Natural killer cell (primary cell): ENCODE measurements at regions not wholly inside any gene's neighbourhood (a gene's known extent, or its start where the extent isn't known, plus 50 kb on each side); places are given as distances from the start of the nearest gene placed in this dataset.

ENCODE experiments used
- ATAC-seq, 3 donors: fragments of 150-1000 bp in 2 of 3; fragments of 200-7000 bp in 1 of 3; cut with Tn5 transposase; 1 replicate in 1 of 3; 2 replicates in 2 of 3; pipeline ENCODE4 v1.10.0; 2021; ENCODE audit warnings: mild to moderate bottlenecking in 2 of 3, moderate library complexity in 2 of 3
- DNase-seq, 2 donors: peaks; one replicate each; pipeline versions ENCODE4 v3.0.0 to v3.0.0-alpha.2; 2013 to 2021; ENCODE audit warnings: mixed read lengths in 1 of 2
- H3K27ac ChIP-seq: one replicate; pipeline ENCODE4 v1.5.1; 2013; ENCODE audit warnings: mild to moderate bottlenecking, low read length
- H3K27me3 ChIP-seq: one replicate; pipeline ENCODE4 v1.6.1; 2013; ENCODE audit warnings: low read length; ENCODE audit not compliant: control insufficient read depth, insufficient read depth
- H3K36me3 ChIP-seq: one replicate; pipeline ENCODE4 v1.6.1; 2013; ENCODE audit warnings: low read length; ENCODE audit not compliant: control insufficient read depth, insufficient read depth
- H3K4me1 ChIP-seq: one replicate; pipeline ENCODE4 v1.6.1; 2013; ENCODE audit warnings: low read length; ENCODE audit not compliant: control insufficient read depth, insufficient read depth
- H3K4me3 ChIP-seq: one replicate; pipeline ENCODE4 v1.5.1; 2013; ENCODE audit warnings: low read length
- H3K9me3 ChIP-seq: one replicate; pipeline ENCODE4 v1.6.1; 2013; ENCODE audit warnings: low read length; ENCODE audit not compliant: control insufficient read depth, insufficient read depth
- H3K27ac Mint-ChIP-seq, 2 donors: one replicate each; pipeline ENCODE4 v1.8.0; 2022; ENCODE audit warnings: mild to moderate bottlenecking in 2 of 2, mixed read lengths in 2 of 2, moderate library complexity in 1 of 2
- H3K27me3 Mint-ChIP-seq, 2 donors: one replicate each; pipeline ENCODE4 v1.8.0; 2022; ENCODE audit warnings: low read depth in 2 of 2, mixed read lengths in 2 of 2
- H3K36me3 Mint-ChIP-seq: one replicate; pipeline ENCODE4 v1.8.0; 2022; ENCODE audit warnings: mixed read lengths
- H3K4me1 Mint-ChIP-seq, 2 donors: one replicate each; pipeline ENCODE4 v1.8.0; 2022; ENCODE audit warnings: mixed read lengths in 2 of 2
- H3K4me3 Mint-ChIP-seq: one replicate; pipeline ENCODE4 v1.8.0; 2022; ENCODE audit warnings: mild to moderate bottlenecking, moderate library complexity, mixed read lengths
- H3K9me3 Mint-ChIP-seq, 2 donors: one replicate each; pipeline ENCODE4 v1.8.0; 2022; ENCODE audit warnings: mixed read lengths in 2 of 2
- CTCF ChIP-seq: fragments of 200-600 bp; IDR thresholded peaks from one replicate; pipeline ENCODE4 v1.8.0; 2022; ENCODE audit warnings: antibody characterized with exemption
- WGBS: methylation state at CpG from one replicate; pipeline ENCODE4 v1.1.7; 2013; ENCODE audit warnings: missing lambda C conversion rate; ENCODE audit not compliant: insufficient coverage; 5-methylcytosine and 5-hydroxymethylcytosine counted together
- intact Hi-C: fragments of 100-400 bp; cut with micrococcal nuclease; formaldehyde crosslinking; loops from one replicate; pipeline ENCODE4 v1.14.2; 2022

- Mint-ChIP-seq H3K4me1 (no peaks in the 10 kb centered on the region), H3K27me3 (no peaks in the 10 kb centered on the region)
Observed at GRCh38 chr7:13282377-13282980, 595.0 kb downstream of the ARL4A start.

DNA sequence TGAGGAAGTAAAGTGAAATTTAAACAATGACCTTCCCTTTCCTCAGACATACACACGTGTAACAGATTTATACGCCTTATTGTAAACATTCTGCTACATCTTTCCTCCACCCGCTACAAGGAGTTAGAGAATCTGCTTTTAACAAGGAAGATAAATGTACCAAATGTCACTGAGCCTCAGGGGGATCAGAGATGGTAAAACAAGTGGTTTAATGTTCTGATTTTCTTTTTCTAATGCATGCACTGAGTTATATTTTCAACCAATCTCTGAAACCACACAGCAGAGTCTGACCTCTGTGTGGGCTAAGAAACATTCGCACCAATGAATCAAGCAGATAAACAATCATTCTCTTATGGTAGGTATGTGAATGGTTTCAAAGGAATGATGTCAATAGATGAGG lies 599.5 kb downstream of the ARL4A start:
- no peak for TF ChIP-seq CTCF
- 100% methylated on average over 1 of the region's 4 CpGs for WGBS
- Mint-ChIP-seq H3K4me1 (no peaks in the 10 kb centered on the region), H3K27me3 (no peaks in the 10 kb centered on the region), H3K27ac (no peak overlapping the region), H3K36me3 (no peaks in the 10 kb centered on the region), H3K4me3 (no peak overlapping the region), H3K9me3 (no peaks in the 10 kb centered on the region)
- no peaks in the 10 kb centered on the region for H3K36me3 ChIP-seq
- H3K4me1 ChIP-seq = no peaks in the 10 kb centered on the region
- H3K9me3 ChIP-seq = no peaks in the 10 kb centered on the region
- DNase-seq (no peak), ATAC-seq (no peak)
- H3K4me3 ChIP-seq = no peak overlapping the region
- H3K27me3 ChIP-seq = no peaks in the 10 kb centered on the region
- no peak overlapping the region for H3K27ac ChIP-seq
- intact Hi-C loops = no loop called here

More at GRCh38 chr7:13282377-13282980, 595.0 kb downstream of the ARL4A start:
- H3K9me3 Mint-ChIP-seq = no peaks in the 10 kb centered on the region
- 89% methylated on average over 2 of the region's 3 CpGs for WGBS
- no peaks in the 10 kb centered on the region for H3K27me3 ChIP-seq
- H3K27ac Mint-ChIP-seq = no peak overlapping the region
- no peak overlapping the region for H3K27ac ChIP-seq
- no peak overlapping the region for H3K4me3 ChIP-seq
- DNase-seq = no peak
- H3K4me1 ChIP-seq = no peaks in the 10 kb centered on the region
- no peak for ATAC-seq
- no peak overlapping the region for H3K4me3 Mint-ChIP-seq
- TF ChIP-seq CTCF = no peak
- no peaks in the 10 kb centered on the region for H3K9me3 ChIP-seq
- no peaks in the 10 kb centered on the region for H3K36me3 Mint-ChIP-seq
- intact Hi-C loops = no loop called here
- H3K36me3 ChIP-seq = no peaks in the 10 kb centered on the region

- H3K4me3 Mint-ChIP-seq = no peak overlapping the region
- H3K9me3 ChIP-seq = no peaks in the 10 kb centered on the region
- H3K9me3 Mint-ChIP-seq = no peaks in the 10 kb centered on the region
- H3K27ac Mint-ChIP-seq = no peak overlapping the region
- H3K36me3 ChIP-seq = no peaks in the 10 kb centered on the region
- intact Hi-C loops = no loop called here
- no peak overlapping the region for H3K27ac ChIP-seq
- H3K4me1 Mint-ChIP-seq = no peaks in the 10 kb centered on the region
- H3K4me3 ChIP-seq = no peak overlapping the region
- no peaks in the 10 kb centered on the region for H3K27me3 Mint-ChIP-seq
- DNase-seq (no peak), ATAC-seq (no peak)
- no peaks in the 10 kb centered on the region for H3K27me3 ChIP-seq
- H3K36me3 Mint-ChIP-seq = no peaks in the 10 kb centered on the region
- H3K4me1 ChIP-seq = no peaks in the 10 kb centered on the region
- no peak for TF ChIP-seq CTCF
Observed at GRCh38 chr7:13288516-13288915, 601.1 kb downstream of the ARL4A start.

DNA sequence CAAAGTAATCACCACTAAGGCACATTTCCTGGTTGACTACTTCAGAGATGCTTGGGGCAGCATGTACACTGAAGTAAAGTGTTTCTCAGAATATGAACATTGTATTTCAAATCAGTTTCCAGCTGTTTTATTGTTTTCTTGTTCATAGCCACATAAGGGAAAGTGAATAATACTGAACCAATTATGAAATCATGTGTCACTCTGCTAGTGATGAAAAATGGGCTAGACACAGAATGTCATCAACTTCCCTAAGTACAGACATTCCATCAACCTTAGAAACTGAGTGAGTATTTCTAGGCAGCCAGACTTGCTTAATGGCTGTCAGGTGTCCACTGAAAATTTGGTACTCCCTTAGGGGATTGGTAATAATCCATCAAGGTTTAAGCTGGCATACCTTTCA lies 603.5 kb downstream of the ARL4A start:
- Mint-ChIP-seq H3K27ac (no peak overlapping the region), H3K36me3 (no peaks in the 10 kb centered on the region), H3K9me3 (no peaks in the 10 kb centered on the region), H3K4me1 (no peaks in the 10 kb centered on the region), H3K4me3 (no peak overlapping the region), H3K27me3 (no peaks in the 10 kb centered on the region)
- intact Hi-C loops = no loop called here
- Histone ChIP-seq H3K9me3 (no peaks in the 10 kb centered on the region), H3K27ac (no peak overlapping the region), H3K27me3 (no peaks in the 10 kb centered on the region), H3K36me3 (no peaks in the 10 kb centered on the region), H3K4me3 (no peak overlapping the region), H3K4me1 (no peaks in the 10 kb centered on the region)
- TF ChIP-seq CTCF = no peak
- no peak for ATAC-seq
- no peak for DNase-seq
